GM12878 (cell line): ENCODE measurements at regions not wholly inside any gene's neighbourhood (a gene's known extent, or its start where the extent isn't known, plus 50 kb on each side); places are given as distances from the start of the nearest gene placed in this dataset.

ENCODE experiments used
- CHD1 ChIP-seq: IDR thresholded peaks from 2 replicates; pipeline ENCODE4 v1.6.1; 2012; ENCODE audit warnings: low read depth, low read length, improper control_type of control experiment
- DPF2 ChIP-seq: fragments of 450-650 bp; IDR thresholded peaks from 2 replicates; pipeline ENCODE4 v1.6.1; 2017; ENCODE audit warnings: mild to moderate bottlenecking
- EGR1 ChIP-seq, 2 experiments: IDR thresholded peaks; 1 replicate in 1 of 2; 2 replicates in 1 of 2; pipeline ENCODE4 v1.6.1; 2011 to 2012; ENCODE audit warnings: low read depth in 2 of 2, low read length in 2 of 2, borderline replicate concordance in 1 of 2, mild to moderate bottlenecking in 1 of 2, moderate library complexity in 1 of 2
- EP300 ChIP-seq, 2 experiments: fragments of 150-350 bp in 1 of 2; IDR thresholded peaks; 2 replicates each; pipeline ENCODE4 v1.6.1; 2011 to 2012; ENCODE audit warnings: low read depth in 2 of 2, low read length in 2 of 2, borderline replicate concordance in 1 of 2, improper control_type of control experiment in 1 of 2, inconsistent platforms in 1 of 2; ENCODE audit not compliant: control insufficient read depth in 1 of 2
- IKZF2 ChIP-seq, 2 experiments: fragments of 450-650 bp; IDR thresholded peaks; 2 replicates each; pipeline ENCODE4 v1.6.1; 2017; ENCODE audit warnings: mild to moderate bottlenecking in 2 of 2, moderate library complexity in 2 of 2
- NR2C2 ChIP-seq: IDR thresholded peaks from 2 replicates; pipeline ENCODE4 v1.6.1; 2011; ENCODE audit warnings: borderline replicate concordance, low read depth; ENCODE audit not compliant: control insufficient read depth, insufficient read length
- POLR2AphosphoS5 ChIP-seq: IDR thresholded peaks from 2 replicates; pipeline ENCODE4 v1.6.1; 2011; ENCODE audit warnings: mild to moderate bottlenecking, low read length, inconsistent platforms
- STAT1 ChIP-seq: fragments of 450-650 bp; conservative IDR thresholded peaks from 2 replicates; pipeline ENCODE4 v1.6.1; 2014; ENCODE audit warnings: antibody characterized with exemption, mild to moderate bottlenecking
- TBL1XR1 ChIP-seq: IDR thresholded peaks from 2 replicates; pipeline ENCODE4 v1.6.1; 2012; ENCODE audit warnings: low read depth, low read length, improper control_type of control experiment
- ZNF384 ChIP-seq: IDR thresholded peaks from 2 replicates; pipeline ENCODE4 v1.6.1; 2012; ENCODE audit warnings: low read depth, mild to moderate bottlenecking, low read length, improper control_type of control experiment, borderline replicate concordance
- TF ChIP-seq, protein P1 (sequence below): IDR thresholded peaks from 2 replicates; pipeline ENCODE4 v1.6.1; 2012; ENCODE audit warnings: improper control_type of control experiment, low read depth, low read length; ENCODE audit not compliant: insufficient replicate concordance
- TF ChIP-seq, protein P2 (sequence below): fragments of 150-350 bp; IDR thresholded peaks from 2 replicates; pipeline ENCODE4 v1.6.1; 2016; ENCODE audit warnings: low read depth, low read length

DNA sequence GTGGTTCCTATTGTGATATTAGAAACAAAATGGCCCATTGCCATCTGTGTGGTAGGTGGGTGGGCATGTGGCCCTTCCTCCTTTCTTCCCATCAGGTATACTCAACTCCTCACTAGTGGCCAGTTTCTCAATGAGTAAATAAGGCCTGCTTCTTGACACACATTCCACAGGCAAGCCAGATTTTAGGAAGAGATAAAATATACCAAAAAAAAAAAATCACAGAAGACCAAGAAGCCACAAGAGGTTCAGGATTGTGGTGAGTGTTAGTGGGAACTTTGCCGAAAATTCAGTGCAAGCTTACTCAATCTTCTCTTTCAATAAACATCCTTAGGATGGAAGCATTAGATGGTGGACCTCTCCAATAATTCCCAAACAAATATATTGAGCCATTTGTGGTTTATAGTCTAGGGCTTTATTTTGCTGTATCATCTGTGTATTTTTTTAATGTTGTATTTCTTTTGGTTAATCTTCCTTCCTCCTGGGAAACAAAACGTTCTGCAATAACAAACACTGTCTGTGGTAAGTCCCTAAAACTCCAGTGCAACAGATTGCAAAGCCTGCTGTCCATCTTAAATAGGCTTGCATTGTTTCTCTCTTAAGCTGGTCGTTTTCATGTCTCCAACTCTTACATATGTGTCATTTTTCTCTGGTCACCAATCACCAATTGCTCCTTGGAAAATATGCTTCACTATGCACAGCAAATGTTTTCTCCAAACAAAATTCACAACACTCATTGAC, 289.9 kb upstream of the KITLG start (continued):
- TF ChIP-seq EP300 (IDR thresholded peaks at IDR 0.05; ENCODE audit: borderline replicate concordance in 1 of 2, control insufficient read depth in 1 of 2, low read depth in 2 of 2, low read length in 2 of 2) (peak; percentile 21 to 42; a peak in 1 of 4 replicates), DPF2 (peak; percentile 21; the same call in 1 of the 2 replicates), CHD1 (no peak), STAT1 (no peak), TBL1XR1 (no peak), EGR1 (IDR thresholded peaks at IDR 0.05; ENCODE audit: borderline replicate concordance in 1 of 2, low read depth in 2 of 2, low read length in 2 of 2) (no peak), ZNF384 (no peak), NR2C2 (no peak), POLR2AphosphoS5 (no peak), IKZF2 (IDR thresholded peaks at IDR 0.05) (0 out of 4 replicates have a peak, but pooled peaks of 1 of the 2 experiments have one; percentile 46)
- TF ChIP-seq, protein P1, sequence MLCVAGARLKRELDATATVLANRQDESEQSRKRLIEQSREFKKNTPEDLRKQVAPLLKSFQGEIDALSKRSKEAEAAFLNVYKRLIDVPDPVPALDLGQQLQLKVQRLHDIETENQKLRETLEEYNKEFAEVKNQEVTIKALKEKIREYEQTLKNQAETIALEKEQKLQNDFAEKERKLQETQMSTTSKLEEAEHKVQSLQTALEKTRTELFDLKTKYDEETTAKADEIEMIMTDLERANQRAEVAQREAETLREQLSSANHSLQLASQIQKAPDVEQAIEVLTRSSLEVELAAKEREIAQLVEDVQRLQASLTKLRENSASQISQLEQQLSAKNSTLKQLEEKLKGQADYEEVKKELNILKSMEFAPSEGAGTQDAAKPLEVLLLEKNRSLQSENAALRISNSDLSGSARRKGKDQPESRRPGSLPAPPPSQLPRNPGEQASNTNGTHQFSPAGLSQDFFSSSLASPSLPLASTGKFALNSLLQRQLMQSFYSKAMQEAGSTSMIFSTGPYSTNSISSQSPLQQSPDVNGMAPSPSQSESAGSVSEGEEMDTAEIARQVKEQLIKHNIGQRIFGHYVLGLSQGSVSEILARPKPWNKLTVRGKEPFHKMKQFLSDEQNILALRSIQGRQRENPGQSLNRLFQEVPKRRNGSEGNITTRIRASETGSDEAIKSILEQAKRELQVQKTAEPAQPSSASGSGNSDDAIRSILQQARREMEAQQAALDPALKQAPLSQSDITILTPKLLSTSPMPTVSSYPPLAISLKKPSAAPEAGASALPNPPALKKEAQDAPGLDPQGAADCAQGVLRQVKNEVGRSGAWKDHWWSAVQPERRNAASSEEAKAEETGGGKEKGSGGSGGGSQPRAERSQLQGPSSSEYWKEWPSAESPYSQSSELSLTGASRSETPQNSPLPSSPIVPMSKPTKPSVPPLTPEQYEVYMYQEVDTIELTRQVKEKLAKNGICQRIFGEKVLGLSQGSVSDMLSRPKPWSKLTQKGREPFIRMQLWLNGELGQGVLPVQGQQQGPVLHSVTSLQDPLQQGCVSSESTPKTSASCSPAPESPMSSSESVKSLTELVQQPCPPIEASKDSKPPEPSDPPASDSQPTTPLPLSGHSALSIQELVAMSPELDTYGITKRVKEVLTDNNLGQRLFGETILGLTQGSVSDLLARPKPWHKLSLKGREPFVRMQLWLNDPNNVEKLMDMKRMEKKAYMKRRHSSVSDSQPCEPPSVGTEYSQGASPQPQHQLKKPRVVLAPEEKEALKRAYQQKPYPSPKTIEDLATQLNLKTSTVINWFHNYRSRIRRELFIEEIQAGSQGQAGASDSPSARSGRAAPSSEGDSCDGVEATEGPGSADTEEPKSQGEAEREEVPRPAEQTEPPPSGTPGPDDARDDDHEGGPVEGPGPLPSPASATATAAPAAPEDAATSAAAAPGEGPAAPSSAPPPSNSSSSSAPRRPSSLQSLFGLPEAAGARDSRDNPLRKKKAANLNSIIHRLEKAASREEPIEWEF: no peak
- TF ChIP-seq, protein P2, sequence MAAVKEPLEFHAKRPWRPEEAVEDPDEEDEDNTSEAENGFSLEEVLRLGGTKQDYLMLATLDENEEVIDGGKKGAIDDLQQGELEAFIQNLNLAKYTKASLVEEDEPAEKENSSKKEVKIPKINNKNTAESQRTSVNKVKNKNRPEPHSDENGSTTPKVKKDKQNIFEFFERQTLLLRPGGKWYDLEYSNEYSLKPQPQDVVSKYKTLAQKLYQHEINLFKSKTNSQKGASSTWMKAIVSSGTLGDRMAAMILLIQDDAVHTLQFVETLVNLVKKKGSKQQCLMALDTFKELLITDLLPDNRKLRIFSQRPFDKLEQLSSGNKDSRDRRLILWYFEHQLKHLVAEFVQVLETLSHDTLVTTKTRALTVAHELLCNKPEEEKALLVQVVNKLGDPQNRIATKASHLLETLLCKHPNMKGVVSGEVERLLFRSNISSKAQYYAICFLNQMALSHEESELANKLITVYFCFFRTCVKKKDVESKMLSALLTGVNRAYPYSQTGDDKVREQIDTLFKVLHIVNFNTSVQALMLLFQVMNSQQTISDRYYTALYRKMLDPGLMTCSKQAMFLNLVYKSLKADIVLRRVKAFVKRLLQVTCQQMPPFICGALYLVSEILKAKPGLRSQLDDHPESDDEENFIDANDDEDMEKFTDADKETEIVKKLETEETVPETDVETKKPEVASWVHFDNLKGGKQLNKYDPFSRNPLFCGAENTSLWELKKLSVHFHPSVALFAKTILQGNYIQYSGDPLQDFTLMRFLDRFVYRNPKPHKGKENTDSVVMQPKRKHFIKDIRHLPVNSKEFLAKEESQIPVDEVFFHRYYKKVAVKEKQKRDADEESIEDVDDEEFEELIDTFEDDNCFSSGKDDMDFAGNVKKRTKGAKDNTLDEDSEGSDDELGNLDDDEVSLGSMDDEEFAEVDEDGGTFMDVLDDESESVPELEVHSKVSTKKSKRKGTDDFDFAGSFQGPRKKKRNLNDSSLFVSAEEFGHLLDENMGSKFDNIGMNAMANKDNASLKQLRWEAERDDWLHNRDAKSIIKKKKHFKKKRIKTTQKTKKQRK: no peak
- TF ChIP-seq, all 136 proteins: peak for 8
